Progenitor cell of endocrine pancreas (in vitro differentiated cells): ENCODE measurements at regions not wholly inside any gene's neighbourhood (a gene's known extent, or its start where the extent isn't known, plus 50 kb on each side); places are given as distances from the start of the nearest gene placed in this dataset.

Experiments used
- DNase-seq: peaks from one replicate; pipeline ENCODE4 v3.0.0; 2021; ENCODE audit warnings: low spot score; ENCODE audit not compliant: unreplicated experiment
- H3K27ac Mint-ChIP-seq: 2 replicates; pipeline ENCODE4 v1.8.0; 2021; ENCODE audit warnings: mild to moderate bottlenecking, moderate library complexity, mixed read lengths
- H3K27me3 Mint-ChIP-seq: 2 replicates; pipeline ENCODE4 v1.8.0; 2021; ENCODE audit warnings: mixed read lengths
- H3K36me3 Mint-ChIP-seq: 2 replicates; pipeline ENCODE4 v1.8.0; 2022; ENCODE audit warnings: mixed read lengths; ENCODE audit not compliant: insufficient read depth
- H3K4me1 Mint-ChIP-seq: 2 replicates; pipeline ENCODE4 v1.8.0; 2021; ENCODE audit warnings: low read depth, mixed read lengths
- H3K4me3 Mint-ChIP-seq: 2 replicates; pipeline ENCODE4 v1.8.0; 2021; ENCODE audit warnings: low read depth, mild to moderate bottlenecking, moderate library complexity, mixed read lengths
- H3K9me3 Mint-ChIP-seq: 2 replicates; pipeline ENCODE4 v1.8.0; 2021; ENCODE audit warnings: low read depth, mixed read lengths
- CTCF ChIP-seq: fragments of 200-600 bp; sonication (generic); IDR thresholded peaks from one replicate; pipeline ENCODE4 v1.5.0; 2021; ENCODE audit warnings: antibody characterized with exemption, mild to moderate bottlenecking; ENCODE audit not compliant: unreplicated experiment

- no peak for TF ChIP-seq CTCF
- Mint-ChIP-seq H3K9me3 (no peaks in the 10 kb centered on the region), H3K36me3 (no peaks in the 10 kb centered on the region), H3K27ac (no peak overlapping the region), H3K4me1 (peaks cover 16% of the 10 kb centered on the region), H3K27me3 (no peaks in the 10 kb centered on the region), H3K4me3 (no peak overlapping the region)
- DNase-seq, result no peak
These were observed 736.8 kb upstream of the NCAM2 start for GRCh38 chr21:20261364-20261763.

GRCh38 chr21:20265707-20266440 is 732.3 kb upstream of the NCAM2 start:
- DNase-seq, result no peak
- H3K9me3 Mint-ChIP-seq, result no peaks in the 10 kb centered on the region
- H3K27me3 Mint-ChIP-seq, result no peaks in the 10 kb centered on the region
- TF ChIP-seq CTCF, result no peak
- H3K4me3 Mint-ChIP-seq, result no peak overlapping the region
- H3K27ac Mint-ChIP-seq, result no peak overlapping the region
- peaks cover 3% of the 10 kb centered on the region for H3K4me1 Mint-ChIP-seq
- no peaks in the 10 kb centered on the region for H3K36me3 Mint-ChIP-seq

- Mint-ChIP-seq H3K36me3 (no peaks in the 10 kb centered on the region), H3K4me1 (peaks cover 3% of the 10 kb centered on the region), H3K27ac (no peak overlapping the region), H3K9me3 (no peaks in the 10 kb centered on the region), H3K4me3 (no peak overlapping the region), H3K27me3 (no peaks in the 10 kb centered on the region)
- DNase-seq, result no peak
- TF ChIP-seq CTCF, result no peak
These were observed 731.8 kb upstream of the NCAM2 start for GRCh38 chr21:20266441-20266710.

- no peak overlapping the region for H3K27ac Mint-ChIP-seq
- H3K27me3 Mint-ChIP-seq, result no peaks in the 10 kb centered on the region
- no peak for DNase-seq
- no peak for TF ChIP-seq CTCF
- peaks cover 16% of the 10 kb centered on the region for H3K4me1 Mint-ChIP-seq
- H3K36me3 Mint-ChIP-seq, result no peaks in the 10 kb centered on the region
- no peak overlapping the region for H3K4me3 Mint-ChIP-seq
- H3K9me3 Mint-ChIP-seq, result peaks cover 8% of the 10 kb centered on the region
These were observed 727.7 kb upstream of the NCAM2 start for GRCh38 chr21:20270365-20271055.

GRCh38 chr21:20272791-20273362 is 725.3 kb upstream of the NCAM2 start:
- DNase-seq, result no peak
- Mint-ChIP-seq H3K27me3 (no peaks in the 10 kb centered on the region), H3K9me3 (peaks cover 11% of the 10 kb centered on the region), H3K4me3 (no peak overlapping the region), H3K36me3 (no peaks in the 10 kb centered on the region), H3K27ac (peak overlapping the region; percentile 85), H3K4me1 (peaks cover 24% of the 10 kb centered on the region)
- no peak for TF ChIP-seq CTCF
